WERI-Rb-1 (cell line): ENCODE measurements at regions not wholly inside any gene's neighbourhood (a gene's known extent, or its start where the extent isn't known, plus 50 kb on each side); places are given as distances from the start of the nearest gene placed in this dataset.

Experiments
- DNase-seq: peaks from one replicate; pipeline ENCODE4 v3.0.0-alpha.2; 2020
- H3K27ac ChIP-seq: fragments of 250-450 bp; sonication (Bioruptor Pico); 2 replicates; pipeline ENCODE4 v1.5.1; 2020; ENCODE audit warnings: mild to moderate bottlenecking, moderate library complexity
- H3K27me3 ChIP-seq: fragments of 250-450 bp; sonication (Bioruptor Pico); 2 replicates; pipeline ENCODE4 v1.5.1; 2021; ENCODE audit warnings: mild to moderate bottlenecking, low read depth, moderate library complexity; ENCODE audit not compliant: insufficient read depth, severe bottlenecking
- H3K36me3 ChIP-seq: fragments of 250-450 bp; sonication (Bioruptor Pico); 2 replicates; pipeline ENCODE4 v1.5.1; 2020; ENCODE audit warnings: mild to moderate bottlenecking, moderate library complexity
- H3K4me3 ChIP-seq: 2 replicates; pipeline ENCODE4 v1.5.1; 2011; ENCODE audit warnings: low read depth, mild to moderate bottlenecking, control low read depth, low read length
- H3K9me3 ChIP-seq: fragments of 250-450 bp; sonication (Bioruptor Pico); 2 replicates; pipeline ENCODE4 v1.5.1; 2021; ENCODE audit warnings: mild to moderate bottlenecking, moderate library complexity; ENCODE audit not compliant: severe bottlenecking
- CTCF ChIP-seq: IDR thresholded peaks from 2 replicates; pipeline ENCODE4 v1.5.1; 2011; ENCODE audit warnings: low read depth, mild to moderate bottlenecking, control low read depth, inconsistent platforms, low read length

DNA sequence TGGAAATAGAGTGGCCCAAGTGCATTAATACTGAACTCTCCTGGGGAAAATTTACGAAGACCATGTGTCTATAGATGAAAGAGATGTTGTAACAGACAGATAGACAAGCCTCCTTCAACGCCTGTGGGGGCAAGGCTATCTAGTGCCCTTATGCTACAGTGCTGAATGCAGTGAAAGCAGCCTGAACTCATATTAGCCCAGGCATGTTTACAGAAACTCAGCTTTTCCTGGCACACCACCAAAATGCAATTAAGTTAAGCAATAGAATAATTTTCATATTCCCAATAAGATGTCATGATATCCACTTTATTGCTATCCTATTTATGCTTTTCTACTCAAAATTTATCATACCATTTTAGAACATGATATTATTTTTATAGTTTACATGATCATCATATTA lies 277.0 kb downstream of the DIRAS2 start:
- Histone ChIP-seq H3K27me3 (no peaks in the 10 kb centered on the region), H3K4me3 (no peak overlapping the region), H3K36me3 (no peaks in the 10 kb centered on the region), H3K27ac (no peak overlapping the region), H3K9me3 (no peaks in the 10 kb centered on the region)
- no peak for DNase-seq
- no peak for TF ChIP-seq CTCF

DNA sequence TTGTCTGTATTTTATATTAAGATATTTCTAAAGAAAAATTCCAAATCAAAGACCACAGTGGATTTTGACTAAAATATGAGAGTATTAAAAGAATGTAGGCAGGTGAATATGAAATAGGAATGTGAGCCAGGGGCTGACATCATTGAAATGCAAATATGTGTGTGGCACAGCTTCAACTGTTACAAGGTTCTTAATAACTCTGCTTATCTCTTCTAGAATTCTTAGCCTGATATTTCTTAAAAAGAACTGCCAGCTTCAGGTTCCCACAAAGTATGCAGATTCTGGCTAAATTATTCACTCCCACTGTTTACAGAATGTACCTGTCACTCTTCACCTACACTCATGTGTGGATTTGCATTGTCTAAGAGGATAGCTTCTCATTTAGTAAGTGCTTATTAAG lies 274.4 kb downstream of the DIRAS2 start:
- no peak overlapping the region for H3K4me3 ChIP-seq
- H3K9me3 ChIP-seq, result peaks cover 3% of the 10 kb centered on the region
- H3K27ac ChIP-seq, result no peak overlapping the region
- no peak for DNase-seq
- TF ChIP-seq CTCF, result no peak
- H3K36me3 ChIP-seq, result no peaks in the 10 kb centered on the region
- H3K27me3 ChIP-seq, result no peaks in the 10 kb centered on the region

DNA sequence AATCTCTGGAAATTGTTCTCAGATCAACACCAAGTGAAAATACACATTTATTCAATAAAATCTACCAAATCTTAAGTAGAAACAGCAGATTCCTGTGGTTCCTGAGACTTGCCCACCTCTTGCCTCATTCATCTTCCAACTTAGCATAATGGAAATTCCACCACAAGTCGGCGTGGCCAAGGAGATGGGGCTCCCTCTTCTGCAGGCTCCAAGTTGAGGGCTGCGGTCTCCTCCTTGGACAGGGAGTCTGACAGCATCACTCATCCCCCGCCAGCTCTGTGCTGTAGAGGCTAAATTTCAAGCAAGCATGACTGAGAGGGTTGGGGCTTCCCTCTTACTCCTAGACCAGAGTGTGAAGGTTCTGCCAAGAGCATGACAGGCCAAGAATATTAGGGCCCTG lies 273.7 kb downstream of the DIRAS2 start:
- no peaks in the 10 kb centered on the region for H3K36me3 ChIP-seq
- no peak for TF ChIP-seq CTCF
- DNase-seq, result no peak
- H3K27ac ChIP-seq, result no peak overlapping the region
- H3K9me3 ChIP-seq, result peaks cover 3% of the 10 kb centered on the region
- H3K4me3 ChIP-seq, result no peak overlapping the region
- H3K27me3 ChIP-seq, result no peaks in the 10 kb centered on the region

GRCh38 chr9:90379771-90380170 lies 262.9 kb downstream of the DIRAS2 start:
- no peak overlapping the region for H3K4me3 ChIP-seq
- no peak overlapping the region for H3K27ac ChIP-seq
- H3K36me3 ChIP-seq, result no peaks in the 10 kb centered on the region
- no peaks in the 10 kb centered on the region for H3K27me3 ChIP-seq
- no peak for TF ChIP-seq CTCF
- peaks cover 6% of the 10 kb centered on the region for H3K9me3 ChIP-seq
- DNase-seq, result peak; percentile 22

DNA sequence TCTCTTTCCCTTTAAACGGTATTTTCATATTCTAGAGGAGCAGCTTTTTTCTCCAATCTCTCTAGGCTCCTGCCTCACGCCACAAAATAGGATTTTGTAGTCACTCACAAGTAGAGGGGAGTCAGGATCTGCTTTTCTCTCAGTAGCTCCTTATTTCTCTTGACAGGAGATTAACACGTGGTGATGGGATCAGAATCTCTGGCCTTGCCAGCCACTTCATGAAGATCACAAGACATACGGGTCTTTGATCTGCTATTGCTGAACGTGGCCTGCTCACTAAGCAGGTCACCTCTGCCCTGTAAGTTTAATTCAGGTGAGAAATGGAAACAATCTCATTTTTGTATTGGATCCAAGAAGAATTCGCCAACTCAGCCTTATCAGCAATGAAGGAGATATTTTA lies 257.5 kb downstream of the DIRAS2 start:
- Histone ChIP-seq H3K9me3 (peaks cover 6% of the 10 kb centered on the region), H3K4me3 (no peak overlapping the region), H3K36me3 (no peaks in the 10 kb centered on the region), H3K27me3 (no peaks in the 10 kb centered on the region), H3K27ac (peak overlapping the region; percentile 44)
- peak; percentile 60 for DNase-seq
- TF ChIP-seq CTCF, result no peak

- no peak for DNase-seq
- H3K36me3 ChIP-seq, result no peaks in the 10 kb centered on the region
Measured at GRCh38 chr9:90393365-90394152, 249.1 kb downstream of the DIRAS2 start.

More at GRCh38 chr9:90393365-90394152, 249.1 kb downstream of the DIRAS2 start:
- Histone ChIP-seq H3K27ac (no peak overlapping the region), H3K27me3 (no peaks in the 10 kb centered on the region), H3K4me3 (no peak overlapping the region), H3K9me3 (no peaks in the 10 kb centered on the region)
- TF ChIP-seq CTCF, result no peak
